ENCODE measurements at regions not wholly inside any gene's neighbourhood (a gene's known extent, or its start where the extent isn't known, plus 50 kb on each side); places are given as distances from the start of the nearest gene placed in this dataset.
"Not testable (repeated sequence)": the region's sequence is repeated elsewhere in the genome, so short reads cannot be mapped to it uniquely, and the experiment has no call there.

GRCh38 chr4:174183259-174183658 lies 100.2 kb downstream of the FBXO8 start:
- Mint-ChIP-seq H3K4me3 (no peak overlapping the region), H3K36me3 (no peaks in the 10 kb centered on the region), H3K27me3 (peaks cover 3% of the 10 kb centered on the region), H3K9me3 (no peaks in the 10 kb centered on the region), H3K27ac (no peak overlapping the region), H3K4me1 (no peaks in the 10 kb centered on the region)
- CTCF ChIA-PET: no interaction called here
- DNase-seq: no peak

DNA sequence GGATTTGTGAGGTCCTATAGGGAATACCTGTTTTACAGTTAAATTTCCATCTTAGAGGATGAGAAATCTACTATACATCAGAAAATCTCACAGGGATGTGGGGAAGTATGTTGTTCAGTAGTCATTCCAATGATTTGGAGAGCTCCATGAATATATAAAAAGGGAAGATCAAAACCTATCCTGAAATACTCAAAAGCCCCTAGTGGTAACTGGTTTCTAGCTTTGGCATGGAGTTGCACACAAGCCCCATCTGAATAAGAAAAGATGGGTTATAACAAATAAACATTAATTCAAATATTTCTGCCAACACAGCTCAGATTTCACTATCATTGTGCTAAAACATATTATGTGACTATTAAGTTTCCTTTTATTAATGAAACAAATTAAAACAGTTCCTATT lies 101.6 kb downstream of the FBXO8 start:
- Mint-ChIP-seq H3K27me3 (peaks cover 3% of the 10 kb centered on the region), H3K4me3 (no peak overlapping the region), H3K9me3 (no peaks in the 10 kb centered on the region), H3K4me1 (no peaks in the 10 kb centered on the region), H3K27ac (no peak overlapping the region), H3K36me3 (no peaks in the 10 kb centered on the region)
- DNase-seq: no peak
- CTCF ChIA-PET: no interaction called here

DNA sequence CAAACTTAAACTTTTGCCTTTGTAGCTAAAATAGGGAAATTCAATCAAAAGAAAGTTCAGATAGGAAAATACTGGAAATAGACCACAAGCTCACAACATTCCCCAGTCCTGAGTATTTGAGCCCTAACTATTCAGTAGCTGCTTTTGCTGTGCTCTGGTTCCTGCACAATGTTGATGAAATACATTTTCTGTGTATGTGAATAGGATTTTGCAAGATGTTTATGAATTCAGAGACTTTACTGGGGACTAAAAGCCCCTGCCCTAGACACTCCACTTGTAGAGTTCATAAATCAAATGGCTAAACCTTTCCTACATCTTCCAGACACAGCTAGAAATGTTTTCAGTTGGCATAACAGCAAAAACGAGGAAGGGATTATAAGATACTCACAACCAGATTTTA lies 105.9 kb downstream of the FBXO8 start:
- CTCF ChIA-PET: no interaction called here
- H3K27me3 Mint-ChIP-seq: no peaks in the 10 kb centered on the region
- no peak overlapping the region for H3K27ac Mint-ChIP-seq

GRCh38 chr4:174175836-174176235 lies 107.6 kb downstream of the FBXO8 start:
- H3K27me3 Mint-ChIP-seq, H3K4me1 Mint-ChIP-seq, H3K9me3 Mint-ChIP-seq, DNase-seq, H3K4me3 Mint-ChIP-seq, CTCF ChIA-PET, H3K27ac Mint-ChIP-seq, H3K36me3 Mint-ChIP-seq: not testable (repeated sequence)

More for the DNA sequence above, 105.9 kb downstream of the FBXO8 start:
- Mint-ChIP-seq H3K9me3 (no peaks in the 10 kb centered on the region), H3K4me1 (no peaks in the 10 kb centered on the region), H3K4me3 (no peak overlapping the region), H3K36me3 (no peaks in the 10 kb centered on the region)
- DNase-seq: no peak

GRCh38 chr4:174173360-174173759 lies 110.1 kb downstream of the FBXO8 start:
- DNase-seq: no peak
- Mint-ChIP-seq H3K27me3 (no peaks in the 10 kb centered on the region), H3K4me3 (no peak overlapping the region), H3K9me3 (no peaks in the 10 kb centered on the region), H3K27ac (no peak overlapping the region), H3K4me1 (no peaks in the 10 kb centered on the region), H3K36me3 (no peaks in the 10 kb centered on the region)
- CTCF ChIA-PET: no interaction called here

- no peaks in the 10 kb centered on the region for H3K27me3 Mint-ChIP-seq
- CTCF ChIA-PET: no interaction called here
- H3K36me3 Mint-ChIP-seq: no peaks in the 10 kb centered on the region
- H3K27ac Mint-ChIP-seq: no peak overlapping the region
- DNase-seq: no peak
- H3K4me3 Mint-ChIP-seq: no peak overlapping the region
- H3K4me1 Mint-ChIP-seq: no peaks in the 10 kb centered on the region
- H3K9me3 Mint-ChIP-seq: no peaks in the 10 kb centered on the region
These were observed 111.2 kb downstream of the FBXO8 start for GRCh38 chr4:174172274-174172673.

GRCh38 chr4:174170906-174171305 lies 112.6 kb downstream of the FBXO8 start:
- no peak overlapping the region for H3K4me3 Mint-ChIP-seq
- CTCF ChIA-PET: interaction anchor here (1.1 kb wide), 1 partner anchor 13 kb away, joined by 4 read pairs; no protein-coding TSS in a partner anchor

DNA sequence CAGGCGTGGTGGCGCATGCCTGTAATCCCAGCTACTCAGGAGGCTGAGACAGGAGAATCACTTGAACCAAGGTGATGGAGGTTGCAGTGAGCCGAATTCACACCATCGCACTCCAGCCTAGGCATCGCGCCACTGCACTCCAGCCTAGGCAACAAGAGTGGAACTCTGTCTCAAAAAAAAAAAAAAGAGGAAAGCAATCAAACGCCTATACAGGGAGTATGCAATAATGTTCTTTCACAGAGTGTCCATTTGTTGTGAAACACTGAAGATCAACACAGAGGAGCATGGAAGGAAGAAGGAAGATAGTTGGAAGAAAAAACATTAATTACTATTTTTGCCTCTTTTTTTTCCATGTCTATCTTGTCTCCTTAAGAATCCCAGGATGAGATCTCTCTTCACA lies 113.4 kb downstream of the FBXO8 start:
- CTCF ChIA-PET: interaction anchor here (1.1 kb wide), 1 partner anchor 12 kb away, joined by 4 read pairs; no protein-coding TSS in a partner anchor
- Mint-ChIP-seq H3K4me1 (no peaks in the 10 kb centered on the region), H3K9me3 (no peaks in the 10 kb centered on the region), H3K27me3 (no peaks in the 10 kb centered on the region), H3K27ac (no peak overlapping the region), H3K36me3 (no peaks in the 10 kb centered on the region), H3K4me3 (no peak overlapping the region)
- no peak for DNase-seq

More at GRCh38 chr4:174170906-174171305, 112.6 kb downstream of the FBXO8 start:
- no peak for DNase-seq
- H3K9me3 Mint-ChIP-seq: no peaks in the 10 kb centered on the region
- no peak overlapping the region for H3K27ac Mint-ChIP-seq
- no peaks in the 10 kb centered on the region for H3K36me3 Mint-ChIP-seq
- no peaks in the 10 kb centered on the region for H3K27me3 Mint-ChIP-seq
- H3K4me1 Mint-ChIP-seq: no peaks in the 10 kb centered on the region

- no peak for DNase-seq
- H3K4me1 Mint-ChIP-seq: no peaks in the 10 kb centered on the region
- peaks cover 4% of the 10 kb centered on the region for H3K27me3 Mint-ChIP-seq
- no peak overlapping the region for H3K27ac Mint-ChIP-seq
- H3K4me3 Mint-ChIP-seq: no peak overlapping the region
- H3K9me3 Mint-ChIP-seq: no peaks in the 10 kb centered on the region
- H3K36me3 Mint-ChIP-seq: no peaks in the 10 kb centered on the region
- CTCF ChIA-PET: interaction anchor here (0.8 to 0.9 kb wide), 2 partner anchors 13 to 55 kb away, joined by 3 to 4 read pairs; no protein-coding TSS in a partner anchor
These were observed 126.3 kb downstream of the FBXO8 start for GRCh38 chr4:174157106-174157607.

DNA sequence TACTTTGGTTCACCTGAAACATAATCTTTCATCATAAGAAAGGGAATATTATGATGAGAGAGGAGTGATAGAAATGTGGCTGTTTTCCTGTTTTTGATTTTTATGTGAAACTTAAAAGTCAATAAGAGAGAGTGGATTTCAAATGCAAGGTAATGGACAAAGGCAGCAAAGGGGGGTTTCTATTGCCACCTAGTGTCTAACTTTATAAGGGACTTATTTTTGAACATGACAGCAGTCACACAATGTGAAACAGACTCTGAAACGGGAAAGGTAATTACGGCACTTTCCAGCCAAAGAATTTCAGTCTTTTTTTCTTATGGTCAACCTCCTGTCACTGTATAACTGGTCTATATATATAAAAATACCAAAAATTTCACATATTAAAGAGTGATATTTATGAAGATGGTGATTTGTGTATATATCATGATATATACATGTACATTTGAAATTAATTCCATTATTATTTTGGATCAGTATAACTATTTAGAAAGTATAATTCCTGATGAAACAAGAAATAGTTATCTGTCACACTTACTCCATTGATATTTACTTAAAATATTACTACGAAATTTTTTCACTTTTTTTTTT lies 127.1 kb downstream of the FBXO8 start:
- Mint-ChIP-seq H3K4me3 (no peak overlapping the region), H3K36me3 (no peaks in the 10 kb centered on the region), H3K27me3 (peaks cover 4% of the 10 kb centered on the region), H3K9me3 (no peaks in the 10 kb centered on the region), H3K4me1 (no peaks in the 10 kb centered on the region), H3K27ac (no peak overlapping the region)
- DNase-seq: no peak
- CTCF ChIA-PET: interaction anchor here (0.8 kb wide), 1 partner anchor 56 kb away, joined by 3 read pairs; no protein-coding TSS in a partner anchor

- Mint-ChIP-seq H3K27ac (no peak overlapping the region), H3K9me3 (no peaks in the 10 kb centered on the region), H3K27me3 (peaks cover 4% of the 10 kb centered on the region), H3K36me3 (no peaks in the 10 kb centered on the region), H3K4me3 (no peak overlapping the region), H3K4me1 (no peaks in the 10 kb centered on the region)
- CTCF ChIA-PET: no interaction called here
- no peak for DNase-seq
These were observed 129.1 kb downstream of the FBXO8 start for GRCh38 chr4:174154215-174154854.

GRCh38 chr4:174152717-174153466 lies 130.6 kb downstream of the FBXO8 start:
- DNase-seq: no peak
- Mint-ChIP-seq H3K4me3 (no peak overlapping the region), H3K27ac (no peak overlapping the region), H3K36me3 (no peaks in the 10 kb centered on the region), H3K4me1 (no peaks in the 10 kb centered on the region), H3K9me3 (no peaks in the 10 kb centered on the region), H3K27me3 (peaks cover 4% of the 10 kb centered on the region)
- CTCF ChIA-PET: interaction anchor here (0.6 kb wide), 1 partner anchor 179 kb away, joined by 3 read pairs; no protein-coding TSS in a partner anchor

DNA sequence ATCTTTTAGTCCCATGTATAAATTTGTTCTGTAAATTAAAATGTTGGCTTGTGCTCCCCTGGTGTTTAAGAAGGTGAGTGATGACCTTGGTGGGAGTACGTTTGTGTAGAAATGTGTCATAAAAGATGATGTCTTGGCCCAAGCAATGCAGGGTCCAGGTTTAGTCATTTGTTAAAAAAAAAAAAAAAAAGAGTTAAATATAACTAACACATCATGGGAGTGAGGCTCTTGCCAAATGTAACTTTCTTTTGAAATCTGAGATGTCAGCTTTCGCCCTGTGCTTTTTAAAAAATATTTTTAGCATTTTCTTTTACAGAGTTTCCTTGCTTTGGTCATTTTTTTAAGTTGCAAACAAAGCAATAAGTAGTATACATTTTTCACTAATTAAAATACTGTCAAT lies 135.6 kb downstream of the FBXO8 start:
- no peaks in the 10 kb centered on the region for H3K9me3 Mint-ChIP-seq
- no peak overlapping the region for H3K4me3 Mint-ChIP-seq
- CTCF ChIA-PET: no interaction called here
- H3K36me3 Mint-ChIP-seq: no peaks in the 10 kb centered on the region
- peaks cover 3% of the 10 kb centered on the region for H3K27me3 Mint-ChIP-seq
- no peak for DNase-seq
- no peak overlapping the region for H3K27ac Mint-ChIP-seq
- no peaks in the 10 kb centered on the region for H3K4me1 Mint-ChIP-seq

- H3K27ac Mint-ChIP-seq: no peak overlapping the region
- DNase-seq: no peak
- CTCF ChIA-PET: no interaction called here
- H3K27me3 Mint-ChIP-seq: no peaks in the 10 kb centered on the region
- no peaks in the 10 kb centered on the region for H3K9me3 Mint-ChIP-seq
- no peaks in the 10 kb centered on the region for H3K36me3 Mint-ChIP-seq
- H3K4me1 Mint-ChIP-seq: no peaks in the 10 kb centered on the region
- H3K4me3 Mint-ChIP-seq: no peak overlapping the region
These were observed 139.4 kb downstream of the FBXO8 start for GRCh38 chr4:174144106-174144505.
